K562 (cell line): ENCODE measurements at regions not wholly inside any gene's neighbourhood (a gene's known extent, or its start where the extent isn't known, plus 50 kb on each side); places are given as distances from the start of the nearest gene placed in this dataset.

ENCODE experiments used
- HDGF ChIP-seq: fragments of 450-650 bp; IDR thresholded peaks from 2 replicates; pipeline ENCODE4 v1.6.1; 2016
- HOXB6 ChIP-seq: fragments of 250-450 bp; sonication (Bioruptor Pico); IDR thresholded peaks from 2 replicates; pipeline ENCODE4 v1.5.1; 2022; ENCODE audit warnings: mild to moderate bottlenecking, borderline replicate concordance
- ZNF146 ChIP-seq: IDR thresholded peaks from one replicate; pipeline ENCODE4 v1.6.1; 2018; ENCODE audit warnings: missing compliant biosample characterization; ENCODE audit not compliant: unreplicated experiment

DNA sequence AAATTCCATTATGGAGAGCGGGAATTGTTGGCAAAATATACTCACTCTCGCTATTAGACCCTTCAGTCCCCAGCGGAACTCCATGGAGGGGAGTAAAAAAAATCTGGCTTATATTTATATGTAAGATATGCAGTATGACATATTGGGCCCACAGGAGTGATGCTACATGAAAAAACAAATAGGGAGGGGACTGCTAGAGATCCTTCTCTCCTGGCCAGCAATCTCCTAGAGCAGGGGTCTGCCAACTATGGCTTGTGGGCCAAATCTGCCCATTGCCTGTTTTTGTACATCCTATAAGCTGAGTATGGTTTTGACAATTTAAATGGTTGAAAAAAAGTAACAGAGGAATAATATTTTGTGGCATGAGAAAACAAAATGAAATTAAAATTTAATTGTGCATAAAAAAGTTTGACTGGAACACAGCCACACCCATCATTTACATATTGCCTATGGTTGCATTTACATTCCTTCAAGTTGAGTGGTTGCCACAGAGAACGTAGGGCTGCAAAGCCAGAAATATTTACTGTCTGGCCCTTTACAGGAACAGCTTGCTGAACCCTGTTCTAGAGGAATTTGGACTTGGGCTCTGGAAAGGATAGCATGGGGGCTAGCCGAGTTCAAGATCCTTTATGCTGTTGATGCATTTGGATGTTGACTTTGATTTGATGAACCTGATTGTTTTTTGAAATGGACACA lies 197.3 kb upstream of the CLINT1 start:
- TF ChIP-seq HOXB6 (CRISPR knock-in tag) (no peak), HDGF (no peak), ZNF146 (CRISPR knock-in tag) (no peak)
